ENCODE measurements at regions not wholly inside any gene's neighbourhood (a gene's known extent, or its start where the extent isn't known, plus 50 kb on each side); places are given as distances from the start of the nearest gene placed in this dataset.

GRCh38 chr21:41098076-41098475, 69.9 kb upstream of the BACE2 start:
- in situ Hi-C loops (cut with MboI; ENCODE audit: low sequenced_read_pairs, unreplicated experiment) = no loop called here
- DNase-seq (ENCODE audit: low spot score) = no peak
- no peak for TF ChIP-seq CTCF (IDR thresholded peaks at IDR 0.05; ENCODE audit: borderline replicate concordance, control extremely low read depth, extremely low read depth, insufficient read depth, missing control alignments)

GRCh38 chr21:41098481-41099042, 69.4 kb upstream of the BACE2 start:
- in situ Hi-C loops (cut with MboI; ENCODE audit: low sequenced_read_pairs, unreplicated experiment) = no loop called here
- no peak for DNase-seq (ENCODE audit: low spot score)
- TF ChIP-seq CTCF (IDR thresholded peaks at IDR 0.05; ENCODE audit: borderline replicate concordance, control extremely low read depth, extremely low read depth, insufficient read depth, missing control alignments) = no peak

- TF ChIP-seq CTCF (IDR thresholded peaks at IDR 0.05; ENCODE audit: borderline replicate concordance, control extremely low read depth, extremely low read depth, insufficient read depth, missing control alignments) = no peak
- in situ Hi-C loops (cut with MboI; ENCODE audit: low sequenced_read_pairs, unreplicated experiment) = no loop called here
- no peak for DNase-seq (ENCODE audit: low spot score)
Measured at GRCh38 chr21:41100826-41101550, 67.0 kb upstream of the BACE2 start.

GRCh38 chr21:41102281-41102680, 65.7 kb upstream of the BACE2 start:
- in situ Hi-C loops (cut with MboI; ENCODE audit: low sequenced_read_pairs, unreplicated experiment) = no loop called here
- TF ChIP-seq CTCF (IDR thresholded peaks at IDR 0.05; ENCODE audit: borderline replicate concordance, control extremely low read depth, extremely low read depth, insufficient read depth, missing control alignments) = no peak
- DNase-seq (ENCODE audit: low spot score) = no peak

- no peak for TF ChIP-seq CTCF (IDR thresholded peaks at IDR 0.05; ENCODE audit: borderline replicate concordance, control extremely low read depth, extremely low read depth, insufficient read depth, missing control alignments)
- in situ Hi-C loops (cut with MboI; ENCODE audit: low sequenced_read_pairs, unreplicated experiment) = no loop called here
- no peak for DNase-seq (ENCODE audit: low spot score)
Measured at GRCh38 chr21:41107602-41108001, 60.4 kb upstream of the BACE2 start.

- TF ChIP-seq CTCF (IDR thresholded peaks at IDR 0.05; ENCODE audit: borderline replicate concordance, control extremely low read depth, extremely low read depth, insufficient read depth, missing control alignments) = no peak
- no peak for DNase-seq (ENCODE audit: low spot score)
- in situ Hi-C loops (cut with MboI; ENCODE audit: low sequenced_read_pairs, unreplicated experiment) = no loop called here
Measured at GRCh38 chr21:41108668-41109585, 59.0 kb upstream of the BACE2 start.

Measured in GM13976 (cell line).